Fibroblast of villous mesenchyme (primary cell): ENCODE measurements at regions not wholly inside any gene's neighbourhood (a gene's known extent, or its start where the extent isn't known, plus 50 kb on each side); places are given as distances from the start of the nearest gene placed in this dataset.

ENCODE experiments used
- DNase-seq: peaks from one replicate; pipeline ENCODE4 v3.0.0-alpha.2; 2010; ENCODE audit warnings: low read depth
- H3K4me3 ChIP-seq: 2 replicates; pipeline ENCODE4 v1.5.1; 2011; ENCODE audit warnings: low read depth, mild to moderate bottlenecking, low read length
- CTCF ChIP-seq: IDR thresholded peaks from 2 replicates; pipeline ENCODE4 v1.5.1; 2012; ENCODE audit warnings: low read depth, mild to moderate bottlenecking, low read length; ENCODE audit not compliant: insufficient read depth

GRCh38 chr11:29844031-29844430 is 172.8 kb downstream of the KCNA4 start:
- H3K4me3 ChIP-seq = no peak overlapping the region
- no peak for TF ChIP-seq CTCF
- no peak for DNase-seq

GRCh38 chr11:29842061-29842460 is 174.8 kb downstream of the KCNA4 start:
- DNase-seq = no peak

GRCh38 chr11:29826878-29827277 is 190.0 kb downstream of the KCNA4 start:
- no peak for DNase-seq
- H3K4me3 ChIP-seq = no peak overlapping the region
- TF ChIP-seq CTCF = no peak

More at GRCh38 chr11:29842061-29842460, 174.8 kb downstream of the KCNA4 start:
- TF ChIP-seq CTCF = no peak
- H3K4me3 ChIP-seq = no peak overlapping the region

- H3K4me3 ChIP-seq = no peak overlapping the region
- TF ChIP-seq CTCF = no peak
- DNase-seq = no peak
These were observed 200.5 kb downstream of the KCNA4 start for GRCh38 chr11:29816359-29816758.

- H3K4me3 ChIP-seq = no peak overlapping the region
- DNase-seq = no peak
- no peak for TF ChIP-seq CTCF
These were observed 207.7 kb downstream of the KCNA4 start for GRCh38 chr11:29809121-29809520.

GRCh38 chr11:29802522-29802921 is 214.3 kb downstream of the KCNA4 start:
- TF ChIP-seq CTCF = no peak

GRCh38 chr11:29801561-29801960 is 215.3 kb downstream of the KCNA4 start:
- H3K4me3 ChIP-seq = no peak overlapping the region
- no peak for TF ChIP-seq CTCF
- no peak for DNase-seq

More at GRCh38 chr11:29802522-29802921, 214.3 kb downstream of the KCNA4 start:
- DNase-seq = no peak
- H3K4me3 ChIP-seq = no peak overlapping the region
